B cell (primary cell): ENCODE measurements at regions not wholly inside any gene's neighbourhood (a gene's known extent, or its start where the extent isn't known, plus 50 kb on each side); places are given as distances from the start of the nearest gene placed in this dataset.

Experiments used
- ATAC-seq: fragments of 200-7000 bp; cut with Tn5 transposase; one replicate; pipeline ENCODE4 v1.10.0; 2021; ENCODE audit warnings: low read depth, mild to moderate bottlenecking, moderate number of reproducible peaks, moderate library complexity
- CTCF ChIA-PET: fragments of 350-600 bp; sonication (Branson Sonifier 250); formaldehyde crosslinking; loops from one replicate; lab custom pipeline; 2021; ENCODE audit warnings: antibody characterized with exemption, inconsistent platforms; lab: Charles Lee
- POLR2A ChIA-PET: fragments of 350-600 bp; sonication (Branson Sonifier 250); formaldehyde crosslinking; loops from one replicate; lab custom pipeline; 2021; ENCODE audit warnings: antibody characterized with exemption; lab: Charles Lee
- DNase-seq: peaks from one replicate; pipeline ENCODE4 v3.0.0; 2013
- H2AFZ ChIP-seq: 2 replicates; pipeline ENCODE4 v1.6.1; 2012; ENCODE audit warnings: mild to moderate bottlenecking, low read depth, low read length; ENCODE audit not compliant: insufficient read depth, poor library complexity, severe bottlenecking
- H3K27ac ChIP-seq, 2 donors: 1 replicate in 1 of 2; 2 replicates in 1 of 2; pipeline ENCODE4 v1.5.1; 2012 to 2013; ENCODE audit warnings: low read length in 2 of 2, mild to moderate bottlenecking in 2 of 2, moderate library complexity in 1 of 2
- H3K27me3 ChIP-seq, 4 experiments: fragments of 200-600 bp in 1 of 4; sonication (generic) in 1 of 4; replicated peaks in 1 of 4; 1 replicate in 2 of 4; 2 replicates in 2 of 4; pipeline versions ENCODE4 v1.6.1 to v1.7.0; 2013 to 2016; ENCODE audit warnings: low read length in 3 of 4, mild to moderate bottlenecking in 2 of 4, mixed read lengths in 1 of 4, moderate library complexity in 1 of 4; ENCODE audit not compliant: insufficient read depth in 4 of 4, control insufficient read depth in 3 of 4; ENCODE audit errors: control extremely low read depth in 1 of 4
- H3K36me3 ChIP-seq, 2 experiments: replicated peaks in 1 of 2; 1 replicate in 1 of 2; 2 replicates in 1 of 2; pipeline versions ENCODE4 v1.6.1 to v1.7.1; 2013; ENCODE audit warnings: low read length in 1 of 2; ENCODE audit not compliant: insufficient read depth in 2 of 2, control insufficient read depth in 1 of 2; ENCODE audit errors: control extremely low read depth in 1 of 2, extremely low read depth in 1 of 2
- H3K4me1 ChIP-seq, 2 donors: fragments of 200-600 bp in 1 of 2; sonication (generic) in 1 of 2; 1 replicate in 1 of 2; 2 replicates in 1 of 2; pipeline versions ENCODE4 v1.5.1 to v1.6.1; 2013 to 2017; ENCODE audit warnings: low read length in 2 of 2; ENCODE audit not compliant: control insufficient read depth in 2 of 2, insufficient read depth in 2 of 2
- H3K4me2 ChIP-seq: replicated peaks from 2 replicates; pipeline ENCODE3; 2012; ENCODE audit warnings: mild to moderate bottlenecking, low read depth, low read length; ENCODE audit not compliant: poor library complexity, severe bottlenecking
- H3K4me3 ChIP-seq, 5 experiments: fragments of 200-600 bp in 1 of 5; sonication (generic) in 1 of 5; 1 replicate in 3 of 5; 2 replicates in 2 of 5; pipeline versions ENCODE4 v1.5.1 to v1.7.0; 2011 to 2016; ENCODE audit warnings: low read length in 4 of 5, mild to moderate bottlenecking in 4 of 5, low read depth in 2 of 5, control low read depth in 1 of 5, moderate library complexity in 1 of 5; ENCODE audit not compliant: insufficient read depth in 1 of 5; ENCODE audit errors: control extremely low read depth in 1 of 5, extremely low read depth in 1 of 5
- H3K79me2 ChIP-seq: fragments of 200-600 bp; sonication (generic); one replicate; pipeline ENCODE4 v1.6.0; 2016; ENCODE audit warnings: low read length; ENCODE audit not compliant: control insufficient read depth, insufficient read depth
- H3K9ac ChIP-seq: fragments of 200-600 bp; sonication (generic); 2 replicates; pipeline ENCODE4 v1.6.1; 2017; ENCODE audit warnings: mild to moderate bottlenecking, low read length, moderate library complexity
- H3K9me3 ChIP-seq, 3 donors: one replicate each; pipeline versions ENCODE4 v1.6.1 to v1.7.1; 2013; ENCODE audit warnings: low read length in 2 of 3; ENCODE audit not compliant: control insufficient read depth in 2 of 3, insufficient read depth in 1 of 3; ENCODE audit errors: control extremely low read depth in 1 of 3
- H4K20me1 ChIP-seq: 2 replicates; pipeline ENCODE4 v1.6.0; 2012; ENCODE audit warnings: mild to moderate bottlenecking, low read length; ENCODE audit not compliant: insufficient read depth, control insufficient read depth, poor library complexity, severe bottlenecking
- H3K27ac Mint-ChIP-seq: one replicate; pipeline ENCODE4 v1.8.0; 2021; ENCODE audit warnings: mixed read lengths
- H3K27me3 Mint-ChIP-seq: one replicate; pipeline ENCODE4 v1.8.0; 2021; ENCODE audit warnings: mixed read lengths
- H3K4me1 Mint-ChIP-seq: one replicate; pipeline ENCODE4 v1.8.0; 2021; ENCODE audit warnings: mixed read lengths
- H3K4me3 Mint-ChIP-seq: one replicate; pipeline ENCODE4 v1.8.0; 2021; ENCODE audit warnings: mixed read lengths
- H3K9me3 Mint-ChIP-seq: one replicate; pipeline ENCODE4 v1.8.0; 2022; ENCODE audit warnings: mixed read lengths; ENCODE audit not compliant: insufficient read depth
- EZH2 ChIP-seq: IDR thresholded peaks from 2 replicates; pipeline ENCODE4 v1.6.1; 2012; ENCODE audit warnings: borderline replicate concordance, low read depth, mild to moderate bottlenecking, moderate library complexity, low read length; ENCODE audit not compliant: insufficient read depth, poor library complexity, severe bottlenecking
- WGBS: methylation state at CpG from one replicate; pipeline ENCODE4 v1.1.5; 2013; ENCODE audit warnings: missing lambda C conversion rate; ENCODE audit not compliant: insufficient coverage; 5-methylcytosine and 5-hydroxymethylcytosine counted together
- intact Hi-C: fragments of 100-400 bp; cut with micrococcal nuclease; formaldehyde crosslinking; loops from one replicate; pipeline ENCODE4 v1.10.0; 2022
- TF ChIP-seq, protein P1 (sequence below): fragments of 200-600 bp; IDR thresholded peaks from one replicate; pipeline ENCODE4 v1.8.0; 2022; ENCODE audit warnings: antibody characterized with exemption, mild to moderate bottlenecking

DNA sequence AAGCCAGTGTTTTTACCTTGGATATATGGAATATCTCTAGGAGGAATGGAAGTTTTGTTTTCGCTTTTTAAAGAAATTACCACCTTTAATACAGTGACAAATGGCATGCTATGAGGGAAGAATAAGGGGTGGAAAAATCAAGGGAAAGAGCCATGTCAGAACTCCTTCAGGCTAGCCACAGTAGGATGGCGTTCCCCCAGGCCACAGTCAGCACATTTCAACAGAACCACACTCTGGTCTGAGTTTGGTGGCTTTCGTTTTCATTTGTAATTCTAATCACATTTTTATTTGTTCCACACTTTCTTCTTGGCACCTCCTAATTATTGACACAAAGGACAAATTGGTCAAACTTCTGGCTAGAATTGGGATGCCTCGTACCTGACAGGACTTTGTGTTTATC lies 60.3 kb upstream of the RCOR3 start:
- Mint-ChIP-seq H3K27me3 (peaks cover 31% of the 10 kb centered on the region), H3K4me1 (no peaks in the 10 kb centered on the region), H3K9me3 (peaks cover 2% of the 10 kb centered on the region), H3K4me3 (no peak overlapping the region), H3K27ac (no peak overlapping the region)
- no peaks in the 10 kb centered on the region for H3K4me1 ChIP-seq
- ATAC-seq (no peak), DNase-seq (no peak)
- no peak overlapping the region for H2AFZ ChIP-seq
- H3K27ac ChIP-seq = no peak overlapping the region
- intact Hi-C loops = no loop called here
- no peaks in the 10 kb centered on the region for H4K20me1 ChIP-seq
- WGBS = 71% methylated on average over 2 of the region's 4 CpGs
- H3K4me2 ChIP-seq = no peak overlapping the region
- no peak for TF ChIP-seq EZH2
- TF ChIP-seq, protein P1, sequence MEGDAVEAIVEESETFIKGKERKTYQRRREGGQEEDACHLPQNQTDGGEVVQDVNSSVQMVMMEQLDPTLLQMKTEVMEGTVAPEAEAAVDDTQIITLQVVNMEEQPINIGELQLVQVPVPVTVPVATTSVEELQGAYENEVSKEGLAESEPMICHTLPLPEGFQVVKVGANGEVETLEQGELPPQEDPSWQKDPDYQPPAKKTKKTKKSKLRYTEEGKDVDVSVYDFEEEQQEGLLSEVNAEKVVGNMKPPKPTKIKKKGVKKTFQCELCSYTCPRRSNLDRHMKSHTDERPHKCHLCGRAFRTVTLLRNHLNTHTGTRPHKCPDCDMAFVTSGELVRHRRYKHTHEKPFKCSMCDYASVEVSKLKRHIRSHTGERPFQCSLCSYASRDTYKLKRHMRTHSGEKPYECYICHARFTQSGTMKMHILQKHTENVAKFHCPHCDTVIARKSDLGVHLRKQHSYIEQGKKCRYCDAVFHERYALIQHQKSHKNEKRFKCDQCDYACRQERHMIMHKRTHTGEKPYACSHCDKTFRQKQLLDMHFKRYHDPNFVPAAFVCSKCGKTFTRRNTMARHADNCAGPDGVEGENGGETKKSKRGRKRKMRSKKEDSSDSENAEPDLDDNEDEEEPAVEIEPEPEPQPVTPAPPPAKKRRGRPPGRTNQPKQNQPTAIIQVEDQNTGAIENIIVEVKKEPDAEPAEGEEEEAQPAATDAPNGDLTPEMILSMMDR = no peak
- no peak overlapping the region for H3K9ac ChIP-seq
- ChIA-PET CTCF (no interaction called here), POLR2A (no interaction called here)
- H3K36me3 ChIP-seq = no peaks in the 10 kb centered on the region
- peaks cover 0 to 5% (median 1%) of the 10 kb centered on the region in 4 experiments for H3K27me3 ChIP-seq
- H3K4me3 ChIP-seq = no peak overlapping the region
- H3K79me2 ChIP-seq = no peaks in the 10 kb centered on the region
- H3K9me3 ChIP-seq = peaks cover 0 to 5% (median 0%) of the 10 kb centered on the region in 3 donors

DNA sequence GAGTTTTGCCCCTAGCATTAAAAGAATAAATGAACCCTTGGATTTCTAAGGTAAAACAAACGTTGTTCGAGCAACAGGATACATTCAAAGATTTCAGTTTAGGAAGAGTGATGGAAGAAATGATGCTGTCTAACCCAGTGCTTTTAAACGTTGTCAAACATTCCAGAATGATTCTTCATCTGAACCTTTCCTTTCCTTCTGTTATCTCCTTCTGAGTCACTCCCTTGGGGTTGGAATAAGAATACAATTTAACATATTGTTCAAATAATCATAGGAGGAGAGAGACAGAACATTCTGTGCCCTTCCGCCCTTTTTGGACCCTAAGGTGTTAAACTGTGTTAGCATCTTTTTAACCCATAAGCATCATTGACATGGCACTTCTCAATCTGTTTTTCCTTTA lies 61.1 kb upstream of the RCOR3 start:
- Histone ChIP-seq H3K4me1 (no peaks in the 10 kb centered on the region), H2AFZ (no peak overlapping the region), H3K4me3 (no peak overlapping the region), H3K79me2 (no peaks in the 10 kb centered on the region), H3K9me3 (peaks cover 0 to 5% (median 0%) of the 10 kb centered on the region in 3 donors), H3K9ac (no peak overlapping the region), H3K27ac (no peak overlapping the region), H3K4me2 (no peak overlapping the region), H3K27me3 (peaks cover 0 to 5% (median 1%) of the 10 kb centered on the region in 4 experiments), H3K36me3 (no peaks in the 10 kb centered on the region), H4K20me1 (no peaks in the 10 kb centered on the region)
- no peak for ATAC-seq
- ChIA-PET POLR2A (no interaction called here), CTCF (no interaction called here)
- intact Hi-C loops = no loop called here
- no peak for DNase-seq
- Mint-ChIP-seq H3K4me1 (no peaks in the 10 kb centered on the region), H3K27me3 (peaks cover 35% of the 10 kb centered on the region), H3K27ac (no peak overlapping the region), H3K9me3 (peaks cover 2% of the 10 kb centered on the region), H3K4me3 (no peak overlapping the region)
- TF ChIP-seq EZH2 = no peak
- TF ChIP-seq, protein P1 = no peak
- no CpG with 5 or more reads among the region's 4 CpGs for WGBS
